ENCODE measurements at regions not wholly inside any gene's neighbourhood (a gene's known extent, or its start where the extent isn't known, plus 50 kb on each side); places are given as distances from the start of the nearest gene placed in this dataset.

GRCh38 chr10:10130686-10131085, 887.0 kb upstream of the CELF2 start:
- TF ChIP-seq CTCF (IDR thresholded peaks at IDR 0.05; ENCODE audit: insufficient read depth, low read depth, low read length) (no peak), EZH2 (IDR thresholded peaks at IDR 0.05; ENCODE audit: insufficient read depth, low read length) (no peak)
